CD4-positive, alpha-beta T cell treated with Interleukin-17A for 1 hour (primary cell): ENCODE measurements at regions not wholly inside any gene's neighbourhood (a gene's known extent, or its start where the extent isn't known, plus 50 kb on each side); places are given as distances from the start of the nearest gene placed in this dataset.

Experiments used
- DNase-seq: peaks from one replicate; pipeline ENCODE4 v3.0.0-alpha.2; 2020

DNA sequence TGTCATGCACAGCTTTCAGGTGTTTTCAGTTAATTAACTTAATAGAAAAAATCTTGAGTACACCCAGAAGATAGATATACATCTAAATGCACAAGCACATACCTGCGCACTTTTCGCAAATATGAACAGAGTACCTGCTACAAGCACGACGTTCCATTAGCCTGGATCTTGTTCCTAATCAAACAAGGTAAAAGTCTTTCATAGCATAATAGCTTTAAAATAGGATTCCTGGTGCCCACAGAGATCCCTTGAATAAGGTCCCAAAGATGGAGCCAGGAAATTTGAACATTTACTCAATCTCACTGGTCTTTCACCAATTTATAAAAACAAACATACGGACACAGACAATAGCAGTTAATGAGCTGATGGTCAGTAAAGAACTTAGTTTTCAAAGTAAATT is 689.8 kb upstream of the CHORDC1 start:
- DNase-seq, result no peak

DNA sequence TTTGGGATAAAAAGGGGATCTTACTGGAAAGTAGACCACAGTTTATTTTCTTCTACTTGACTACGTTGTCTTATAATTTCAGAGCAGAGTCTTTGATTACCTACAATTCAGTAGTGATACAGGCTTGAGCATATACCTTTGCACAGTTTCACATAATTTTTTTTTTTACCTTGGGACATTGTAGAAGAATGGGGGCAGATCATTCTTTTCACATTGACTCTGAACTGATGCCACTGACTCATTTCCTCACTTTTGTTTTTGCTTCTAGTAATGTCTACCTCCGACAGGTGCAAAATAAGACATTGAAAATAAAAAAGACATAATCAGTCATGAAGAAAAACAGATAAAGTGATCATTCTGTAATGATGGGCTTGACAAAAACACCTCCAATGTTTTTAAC is 688.3 kb upstream of the CHORDC1 start:
- no peak for DNase-seq

DNA sequence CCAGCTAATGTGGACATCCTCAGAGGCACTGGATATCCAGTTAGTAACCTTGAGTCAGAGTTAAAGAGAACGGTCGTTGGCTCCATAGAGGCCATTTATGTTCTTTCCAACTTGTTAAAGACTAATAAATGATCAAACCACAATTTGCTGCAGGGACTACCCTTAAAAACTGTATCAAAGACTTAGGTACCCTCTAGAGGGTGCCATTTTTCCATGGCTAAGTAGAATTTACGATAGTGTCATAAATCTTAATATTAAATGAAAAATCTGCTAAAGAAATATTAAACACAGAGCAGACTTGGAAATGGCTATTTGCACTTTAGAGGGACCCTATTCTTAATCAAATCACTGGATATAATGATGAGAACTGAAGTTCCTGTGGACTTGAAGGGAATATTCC is 685.2 kb upstream of the CHORDC1 start:
- no peak for DNase-seq

DNA sequence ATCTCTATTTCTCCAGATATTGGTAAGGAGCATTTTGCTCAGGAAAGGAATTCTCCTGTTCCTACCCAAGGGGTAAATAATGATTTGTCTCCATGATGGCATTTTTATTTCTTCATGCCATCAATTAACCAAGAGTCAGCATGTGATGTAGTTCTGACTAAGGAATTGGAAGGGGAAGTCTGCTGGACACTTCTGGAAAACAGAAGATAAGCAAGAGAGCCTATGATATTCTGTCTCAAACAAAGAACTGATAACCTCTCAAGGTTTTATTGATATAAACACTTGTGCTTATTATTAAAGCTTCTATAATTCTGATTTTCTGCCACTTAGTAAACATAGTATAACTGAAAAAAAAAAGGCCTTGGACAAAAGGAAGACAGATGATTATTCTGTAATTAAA is 673.0 kb upstream of the CHORDC1 start:
- no peak for DNase-seq

DNA sequence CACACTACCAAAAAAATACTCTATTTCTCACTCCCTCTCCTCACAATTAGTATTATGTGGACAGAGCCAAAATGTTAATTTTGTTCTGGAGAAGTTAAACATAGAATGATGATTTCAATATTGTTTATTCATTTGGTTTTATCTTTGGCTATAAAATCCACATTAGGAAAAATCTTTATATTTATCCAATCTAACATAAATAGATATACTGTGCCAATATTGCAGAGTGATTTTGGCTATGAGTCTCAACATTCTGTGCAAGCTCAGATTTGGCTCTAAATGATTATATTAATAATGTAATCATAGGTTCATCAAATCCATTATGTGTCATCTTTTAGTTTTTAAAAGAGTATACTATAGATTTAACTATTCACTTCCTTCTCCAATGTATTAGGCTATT is 667.5 kb upstream of the CHORDC1 start:
- DNase-seq, result no peak

DNA sequence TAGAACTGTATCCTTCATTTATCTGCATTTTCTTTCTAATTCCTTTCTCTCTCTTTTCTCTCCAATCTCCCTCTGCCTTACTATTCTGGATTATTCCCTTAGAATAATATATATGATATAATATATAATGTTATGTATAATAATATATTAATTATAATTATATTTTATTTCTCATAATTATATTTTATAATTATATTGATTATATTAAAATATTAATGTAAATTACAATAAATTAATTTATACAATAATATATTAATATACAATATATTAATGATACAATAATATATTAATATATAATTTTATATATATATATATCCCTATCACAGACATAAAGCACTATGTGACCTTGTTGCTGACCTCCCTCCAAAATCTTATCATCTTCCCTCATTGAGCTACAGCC is 661.3 kb upstream of the CHORDC1 start:
- no peak for DNase-seq

DNA sequence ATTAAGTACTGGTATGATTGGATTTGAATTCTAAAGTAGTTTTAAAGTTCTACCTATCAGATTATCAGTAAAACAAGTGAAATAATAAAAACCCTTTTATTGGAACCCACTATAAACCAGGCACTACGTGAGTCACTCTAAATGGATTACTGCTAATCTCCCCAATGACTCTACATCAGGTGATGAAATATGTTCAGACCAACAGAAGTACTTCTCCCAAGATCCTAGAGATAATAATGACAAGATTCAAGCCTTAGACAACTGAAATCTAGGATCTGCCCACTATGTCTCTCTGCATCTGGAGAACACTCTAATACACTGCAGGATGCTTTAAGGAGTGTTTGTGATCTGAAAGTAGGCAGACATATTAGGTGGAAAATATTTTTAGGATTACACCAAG is 652.1 kb upstream of the CHORDC1 start:
- DNase-seq, result no peak

DNA sequence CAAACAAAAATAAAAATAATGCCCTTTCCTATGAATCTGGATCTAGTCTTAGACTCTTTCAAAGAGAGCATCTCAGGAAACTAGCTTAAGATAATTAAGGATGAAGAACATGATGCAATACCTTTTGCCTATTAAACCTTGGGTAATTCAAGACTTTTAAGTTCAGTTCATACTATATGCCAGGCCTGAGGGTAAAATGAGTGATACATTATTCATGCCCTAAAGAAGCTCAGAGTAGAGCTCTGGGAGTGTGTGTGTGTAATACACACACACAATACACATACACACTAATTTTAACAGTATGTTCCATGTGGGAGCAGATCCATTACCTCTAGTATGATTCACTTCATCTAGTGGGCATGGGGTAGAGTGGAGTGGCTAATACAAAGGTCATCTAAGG is 651.4 kb upstream of the CHORDC1 start:
- DNase-seq, result no peak

DNA sequence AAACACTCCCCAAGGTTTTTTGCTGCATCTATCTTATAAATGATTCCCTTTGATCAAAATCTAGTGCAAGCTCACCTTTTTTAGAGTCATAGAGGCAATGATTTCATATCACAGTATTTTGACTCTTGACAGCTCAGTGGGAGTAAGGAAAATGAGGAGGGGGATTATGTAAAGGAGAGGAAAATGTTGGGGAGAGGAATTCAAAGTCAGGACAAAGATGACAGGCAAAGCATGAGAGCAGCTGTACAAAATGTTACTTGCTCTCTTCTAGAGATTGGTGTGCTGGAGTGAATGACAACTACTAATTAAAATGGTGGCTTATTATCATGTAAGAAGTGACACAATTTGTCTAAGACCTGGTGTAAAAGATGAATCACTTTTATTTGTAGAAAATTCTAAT is 644.6 kb upstream of the CHORDC1 start:
- DNase-seq, result no peak

DNA sequence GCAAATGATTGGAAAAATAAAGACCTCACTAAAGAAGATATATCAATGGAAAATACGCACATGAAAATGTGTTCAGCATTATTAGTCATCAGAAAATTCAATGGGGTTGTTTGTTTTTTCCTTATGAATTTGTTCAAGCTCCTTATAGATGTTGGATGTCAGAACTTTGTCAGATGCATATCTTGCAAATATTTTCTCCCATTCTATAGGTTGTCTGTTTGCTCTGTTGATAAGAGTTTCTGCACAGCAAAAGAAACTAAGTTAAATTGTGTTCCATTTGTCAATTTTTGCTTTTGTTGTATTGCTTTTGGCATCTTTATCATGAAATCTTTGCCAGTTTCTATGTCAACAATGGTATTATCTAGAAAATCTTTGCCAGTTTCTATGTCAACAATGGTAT is 633.9 kb upstream of the CHORDC1 start:
- DNase-seq, result no peak

DNA sequence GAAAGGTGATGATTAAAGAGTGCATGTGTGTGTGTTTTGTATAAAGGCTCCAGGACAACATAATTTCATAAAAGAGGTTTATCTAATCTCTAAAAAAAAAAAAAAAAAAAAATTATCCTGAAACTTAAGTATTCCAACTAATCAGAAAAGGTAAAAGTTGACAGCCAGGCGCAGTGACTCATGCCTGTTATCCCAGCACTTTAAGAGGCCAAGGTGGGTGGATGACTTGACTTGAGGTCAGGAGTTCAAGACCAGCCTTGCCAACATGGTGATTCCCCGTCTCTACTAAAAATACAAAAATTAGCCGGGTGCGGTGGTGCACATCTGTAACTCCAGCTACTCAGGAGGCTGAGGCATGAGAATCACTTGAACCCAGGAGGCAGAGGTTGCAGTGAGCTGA is 632.7 kb upstream of the CHORDC1 start:
- no peak for DNase-seq

DNA sequence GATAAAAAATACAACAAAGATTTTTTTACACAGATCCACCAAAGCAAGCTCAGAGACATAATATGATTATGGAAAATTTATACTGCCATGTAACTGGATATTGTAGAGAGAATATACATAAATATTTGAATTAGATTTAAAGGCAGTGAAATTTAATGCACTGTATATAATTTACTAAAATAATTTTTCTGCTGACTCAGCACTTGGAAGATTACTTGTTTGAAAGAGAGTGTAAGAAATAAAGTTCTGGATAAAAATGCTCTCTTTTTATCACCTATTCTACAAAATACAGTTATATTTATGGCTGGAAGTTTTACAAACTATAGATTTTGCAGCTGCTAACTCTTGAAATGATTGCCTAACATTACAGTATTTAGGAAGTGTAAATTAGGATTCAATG is 628.3 kb upstream of the CHORDC1 start:
- DNase-seq, result no peak

DNA sequence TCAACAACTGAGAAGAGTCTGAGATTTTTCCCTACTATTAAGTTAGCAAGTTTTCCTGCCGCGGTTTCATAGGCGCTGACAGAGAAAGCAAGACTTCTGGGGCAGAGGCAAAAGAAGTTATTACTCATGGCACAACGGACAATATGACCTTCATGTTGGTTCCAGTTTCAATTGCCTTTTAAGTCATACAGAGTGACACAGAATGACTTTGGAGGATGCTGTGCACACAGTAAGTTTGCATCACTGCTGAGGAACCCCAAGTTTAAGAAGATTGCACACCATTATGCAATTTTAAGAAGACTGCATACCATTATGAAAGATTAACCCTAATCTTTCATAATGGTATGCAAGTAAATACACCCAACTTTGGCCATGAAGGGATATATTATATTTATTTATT is 626.5 kb upstream of the CHORDC1 start:
- DNase-seq, result no peak

DNA sequence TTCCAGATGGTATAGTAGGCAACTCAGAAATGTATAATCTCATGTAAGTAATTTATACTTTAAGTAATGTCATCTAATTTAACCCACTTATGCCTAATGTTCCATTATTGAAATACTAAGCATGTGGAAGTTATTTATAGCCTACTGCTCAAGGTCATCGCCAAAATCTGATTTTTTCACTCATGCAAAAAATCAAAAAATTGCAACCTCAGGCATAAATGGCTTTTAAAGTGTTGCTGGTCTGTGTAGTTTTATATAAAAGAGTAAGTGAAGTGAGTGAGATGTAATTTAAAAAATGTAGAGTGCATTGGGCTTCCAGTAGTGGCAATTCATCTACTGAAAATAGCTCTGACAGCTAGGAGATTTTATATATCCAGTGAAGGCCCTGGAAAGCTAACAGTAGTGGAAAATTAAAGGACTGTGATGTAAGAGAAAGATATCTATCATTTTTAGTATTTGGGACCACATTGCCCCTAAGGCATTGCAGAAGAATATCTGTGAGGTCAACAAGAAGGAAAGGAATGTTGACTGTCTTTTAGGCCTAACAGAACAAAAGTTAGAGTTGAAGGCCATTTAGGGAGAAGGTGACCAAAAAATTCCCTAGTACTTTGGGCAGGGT is 624.5 kb upstream of the CHORDC1 start:
- no peak for DNase-seq

DNA sequence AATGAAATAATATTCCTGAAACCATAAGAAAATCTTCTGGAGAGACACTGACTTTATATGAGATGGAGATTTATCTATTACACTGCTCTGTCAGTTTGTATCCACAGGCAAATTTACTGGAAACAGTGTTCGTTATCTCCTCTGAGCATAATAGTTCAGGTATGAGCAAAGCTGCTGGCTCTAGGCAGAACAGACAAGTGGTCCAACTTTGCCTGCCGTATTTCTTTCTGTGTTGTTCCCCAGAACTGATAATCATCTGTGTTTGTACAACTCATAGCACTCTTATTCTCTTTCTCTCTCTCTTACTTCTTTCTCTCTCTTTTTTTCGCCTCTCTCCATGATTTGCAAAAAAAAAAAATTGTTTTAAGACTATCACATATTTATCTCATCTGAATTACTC is 623.8 kb upstream of the CHORDC1 start:
- DNase-seq, result no peak

DNA sequence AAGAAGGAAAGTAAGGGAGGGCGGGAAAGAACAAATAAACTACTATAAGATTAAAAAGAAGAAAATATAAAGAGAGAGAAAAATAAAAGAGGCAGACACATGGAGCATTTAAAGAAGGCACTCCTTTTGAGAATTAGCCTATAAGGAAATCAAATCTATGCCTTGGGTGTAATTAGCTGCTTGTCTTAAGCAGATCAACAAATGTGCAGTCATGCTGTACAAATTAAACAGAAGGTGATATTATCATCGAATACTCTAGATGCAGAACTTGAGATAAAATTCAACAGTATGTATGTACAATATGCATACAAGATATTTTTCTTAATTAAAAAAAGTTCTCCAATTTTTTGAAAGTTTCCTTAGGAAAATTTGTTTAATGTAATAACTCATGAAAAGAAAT is 623.0 kb upstream of the CHORDC1 start:
- no peak for DNase-seq

DNA sequence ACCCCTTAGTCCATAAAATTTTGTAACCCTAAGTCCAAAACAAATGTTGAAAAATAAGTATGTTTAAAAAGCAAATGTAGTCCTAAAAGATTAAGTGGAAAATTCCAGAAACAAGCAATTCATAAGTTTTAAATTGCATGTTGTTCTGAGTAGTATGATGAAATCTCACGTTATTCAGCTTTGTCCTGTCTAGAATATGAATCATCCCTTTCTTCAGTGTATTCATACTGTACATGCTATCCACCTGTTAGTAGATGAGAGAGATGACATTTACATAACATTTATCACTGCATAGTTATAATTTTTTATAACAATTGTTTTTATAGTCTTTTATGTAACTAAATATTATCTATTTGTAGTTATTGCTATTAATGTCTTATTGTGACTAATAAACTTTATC is 622.3 kb upstream of the CHORDC1 start:
- no peak for DNase-seq

DNA sequence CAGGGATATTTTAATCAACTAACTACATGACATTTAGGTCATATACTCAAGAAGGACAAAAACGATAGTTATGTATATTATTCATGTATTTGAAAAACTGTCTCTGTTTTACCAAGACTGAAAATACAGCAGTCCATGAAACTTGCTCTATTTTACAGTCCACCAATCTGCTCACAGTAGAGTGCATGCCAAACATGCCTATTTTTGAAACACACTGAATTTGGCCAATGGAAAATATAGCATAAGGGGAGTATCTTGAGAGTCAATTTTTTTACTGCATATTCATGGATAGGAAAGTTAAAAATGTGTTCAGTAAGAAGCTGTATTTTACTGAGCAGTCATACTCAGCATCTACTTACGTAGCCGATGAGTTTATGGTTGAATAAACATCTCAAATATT is 621.2 kb upstream of the CHORDC1 start:
- no peak for DNase-seq

DNA sequence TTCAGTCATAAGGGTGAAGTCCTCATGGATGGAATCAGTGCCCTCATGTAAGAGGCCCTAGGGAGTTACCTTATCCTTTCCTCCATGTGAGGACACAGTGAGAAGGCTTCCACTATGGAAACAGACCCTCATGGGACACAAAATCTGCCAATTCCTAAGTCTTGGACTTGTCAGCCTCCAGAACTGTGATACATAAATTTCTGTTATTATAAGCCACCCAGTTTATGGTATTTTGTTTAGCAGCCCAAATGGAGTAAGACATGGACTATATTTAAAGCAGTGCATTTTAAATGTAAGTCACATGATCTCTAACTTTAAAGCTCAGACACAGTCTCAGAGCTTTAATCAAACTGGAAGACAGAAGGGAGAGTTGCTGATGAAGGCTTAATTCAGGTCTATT is 619.8 kb upstream of the CHORDC1 start:
- DNase-seq, result no peak

DNA sequence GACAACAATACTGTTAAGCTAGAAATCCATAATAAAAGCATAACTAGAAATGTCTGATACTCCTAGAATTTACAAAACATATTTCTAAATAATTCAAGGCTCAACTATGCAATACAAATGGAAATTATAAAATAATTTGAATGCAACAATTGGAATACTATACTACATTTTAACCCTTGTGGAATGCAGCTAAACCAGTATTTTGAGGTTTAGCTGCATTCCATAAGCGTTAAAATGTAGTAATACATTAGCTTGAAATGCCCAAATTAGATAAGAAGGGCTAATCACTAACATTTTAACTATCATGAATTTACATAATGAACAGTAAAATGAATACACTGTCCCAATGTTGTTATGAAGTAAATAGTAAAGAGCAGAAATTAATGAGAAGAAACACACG is 617.2 kb upstream of the CHORDC1 start:
- DNase-seq, result no peak

DNA sequence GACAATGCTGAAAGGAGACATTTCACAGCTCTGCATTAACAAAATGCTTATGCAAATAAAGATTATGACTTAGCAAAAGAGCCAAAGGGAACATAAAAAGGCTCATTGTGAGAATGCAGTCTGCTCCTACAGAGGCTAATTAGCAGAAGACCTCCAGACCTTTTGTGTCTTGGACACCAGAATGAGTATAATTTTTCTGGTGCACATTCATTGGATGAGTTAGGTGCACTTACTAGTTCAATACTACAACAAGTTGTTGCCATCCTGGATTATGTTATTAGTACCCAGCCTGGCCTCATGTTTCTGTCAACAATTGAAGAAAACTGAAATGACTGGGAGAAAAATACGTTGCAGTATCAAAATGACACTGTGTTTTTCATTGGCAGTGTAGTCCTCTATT is 613.2 kb upstream of the CHORDC1 start:
- no peak for DNase-seq

DNA sequence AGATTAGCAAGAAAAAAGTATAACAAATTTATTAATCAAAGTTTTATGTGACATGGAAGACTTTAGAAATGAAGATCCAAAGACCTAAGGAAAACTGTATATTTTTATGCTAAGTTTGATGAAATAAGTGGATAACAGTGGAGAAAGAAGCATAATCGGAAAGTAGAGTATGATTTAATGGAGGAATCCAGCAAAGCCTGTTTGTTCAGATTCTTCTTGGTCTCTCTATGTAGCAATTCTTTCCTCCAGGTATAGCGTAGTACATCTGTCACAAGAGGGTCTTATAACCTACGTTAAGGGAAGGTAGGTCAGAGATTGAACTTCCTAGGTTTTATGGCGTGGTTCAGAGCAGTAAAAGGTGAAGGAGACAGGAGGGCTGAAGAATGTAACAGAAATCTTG is 600.6 kb upstream of the CHORDC1 start:
- no peak for DNase-seq

DNA sequence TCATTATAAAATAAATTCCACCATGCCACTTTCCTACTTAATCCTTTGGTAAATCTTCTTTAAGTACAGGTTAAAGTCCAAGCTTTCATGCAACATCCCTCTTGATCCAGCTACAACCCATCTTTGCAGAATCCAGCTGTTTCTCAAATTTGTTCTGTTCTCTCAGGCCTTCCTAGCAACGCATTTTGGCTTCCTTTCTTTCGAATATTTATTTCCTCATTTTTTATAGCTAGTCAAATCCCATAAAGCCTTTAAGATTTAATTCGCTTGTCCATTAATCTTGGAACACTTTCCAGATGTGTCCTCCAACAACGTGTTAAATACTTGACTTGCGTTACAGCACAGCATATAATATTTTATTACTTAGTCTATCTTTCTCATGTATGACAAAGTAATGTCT is 600.1 kb upstream of the CHORDC1 start:
- DNase-seq, result no peak

DNA sequence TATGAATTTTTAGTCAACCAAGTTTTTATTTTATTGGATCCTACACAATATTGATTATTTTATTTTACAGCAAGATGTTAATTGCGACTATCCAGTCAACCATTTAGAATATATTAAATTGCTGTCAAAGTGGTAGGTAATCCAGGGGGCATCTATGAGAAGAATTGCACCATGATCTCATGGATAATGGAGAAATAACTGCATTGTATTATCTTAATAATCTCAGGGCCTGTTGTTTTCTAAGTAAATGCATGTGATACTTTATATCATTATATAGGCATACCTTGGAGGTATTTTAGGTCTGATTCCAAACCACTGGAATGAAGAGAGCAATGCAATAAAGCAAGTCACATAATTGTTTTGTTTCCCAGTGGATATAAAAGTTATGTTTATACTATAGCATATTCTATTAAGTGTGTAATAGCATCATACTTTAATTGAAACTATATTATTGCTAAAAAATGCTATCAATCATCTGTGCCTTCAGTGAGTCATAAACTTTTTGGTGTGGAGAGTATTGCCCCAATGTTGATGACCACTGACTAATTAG is 595.4 kb upstream of the CHORDC1 start:
- no peak for DNase-seq

DNA sequence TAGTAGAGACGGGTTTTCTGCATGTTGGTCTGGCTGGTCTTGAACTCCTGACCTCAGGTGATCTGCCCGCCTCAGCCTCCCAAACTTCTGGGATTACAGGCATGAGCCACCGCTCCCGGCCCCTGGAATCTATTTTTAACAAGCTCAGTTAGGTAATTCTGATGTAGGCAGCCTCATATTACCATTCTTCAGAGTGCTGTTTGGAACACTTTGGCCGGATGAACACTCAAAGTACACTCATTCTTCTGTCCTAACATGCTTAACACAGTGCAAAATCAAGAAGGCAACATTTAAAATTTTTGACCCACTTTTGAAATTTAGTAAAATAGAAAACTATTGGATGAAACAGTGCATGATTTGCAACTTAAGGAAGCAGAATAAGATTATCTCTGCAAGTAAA is 586.7 kb upstream of the CHORDC1 start:
- DNase-seq, result no peak

DNA sequence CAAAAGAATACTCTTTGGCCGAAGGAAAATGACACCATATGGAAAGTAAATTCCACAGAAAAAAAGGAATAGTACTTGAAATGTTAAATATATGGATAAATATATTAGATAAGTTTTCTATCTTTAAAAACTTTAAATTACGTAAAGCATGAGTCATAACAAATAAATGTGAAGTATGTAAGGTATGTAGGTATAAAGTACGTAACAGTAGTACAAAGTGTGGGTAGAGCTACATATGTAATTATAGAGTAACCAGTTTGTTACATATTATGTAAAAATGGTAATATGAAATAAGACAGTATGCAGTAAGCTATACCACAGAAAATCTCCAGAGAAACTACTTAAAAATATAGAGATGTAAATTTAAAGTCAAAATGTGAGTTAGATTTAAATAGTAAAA is 582.3 kb upstream of the CHORDC1 start:
- no peak for DNase-seq
